Inferior parietal cortex (tissue), 1 donor: ENCODE measurements at regions not wholly inside any gene's neighbourhood (a gene's known extent, or its start where the extent isn't known, plus 50 kb on each side); places are given as distances from the start of the nearest gene placed in this dataset.
A peak's percentile ranks its signal among the peaks of the same experiment; 100 is the strongest.
"Not testable (repeated sequence)": the region's sequence is repeated elsewhere in the genome, so short reads cannot be mapped to it uniquely, and the experiment has no call there.

Experiments used
- DNase-seq: peaks from one replicate; pipeline ENCODE4 v3.0.0-alpha.2; 2016; ENCODE audit errors: extremely low spot score

DNA sequence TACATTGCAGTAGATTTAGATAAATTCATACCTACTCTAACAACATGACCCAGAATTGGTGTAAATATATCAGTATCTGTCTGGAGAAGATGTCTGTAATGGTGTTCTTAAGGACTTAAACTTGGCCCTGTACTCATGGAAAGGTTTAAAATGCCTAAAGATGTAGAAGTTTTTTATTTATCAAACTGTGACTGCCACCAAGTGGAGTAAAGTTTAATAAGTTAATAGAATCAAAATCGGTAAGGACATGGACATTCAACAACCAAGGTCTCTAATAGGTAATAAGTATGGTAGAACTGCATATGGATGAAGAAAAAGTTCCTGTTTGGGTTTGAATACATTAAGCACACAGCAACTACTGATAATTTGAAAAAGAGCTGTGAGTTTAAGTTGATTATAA is 474.0 kb upstream of the NDST3 start:
- DNase-seq, result peak; percentile 42

DNA sequence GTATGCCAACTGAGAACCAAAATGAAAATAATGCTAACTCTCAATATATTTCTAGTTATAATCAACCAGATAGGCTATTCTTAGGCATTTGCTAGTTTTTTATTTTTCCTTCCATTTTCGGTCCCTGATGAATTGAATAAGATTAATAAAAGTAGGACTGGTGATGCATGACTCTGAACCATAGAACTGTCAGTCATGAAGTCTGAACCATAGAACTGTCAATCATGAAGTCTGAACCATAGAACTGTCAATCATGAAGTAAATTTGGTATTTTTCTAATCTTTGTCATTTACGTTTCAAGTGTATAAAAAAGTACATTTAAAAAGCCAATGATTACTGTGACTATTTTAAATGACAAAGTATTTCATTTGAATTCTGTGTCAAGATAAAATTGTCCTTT is 460.2 kb upstream of the NDST3 start:
- DNase-seq, result no peak

DNA sequence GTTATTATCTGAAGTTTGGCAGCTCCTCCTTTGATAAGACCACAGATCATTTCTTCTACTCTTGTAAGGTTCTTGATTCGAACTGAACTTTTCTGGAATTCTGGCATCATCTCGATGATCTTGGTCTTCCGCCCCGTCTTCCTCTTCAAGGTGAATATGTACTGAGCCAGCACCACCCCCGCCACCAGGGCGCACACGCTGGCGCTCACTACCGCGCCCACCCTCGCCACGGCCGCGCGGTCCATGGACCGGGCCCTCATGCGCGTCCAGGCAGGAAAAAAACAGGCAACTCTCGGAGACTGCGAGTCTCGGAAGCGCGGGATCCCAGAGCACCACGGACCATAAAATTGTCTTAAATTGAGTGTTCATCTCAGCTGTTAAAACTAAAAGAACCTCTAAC is 458.4 kb upstream of the NDST3 start:
- DNase-seq, result no peak

DNA sequence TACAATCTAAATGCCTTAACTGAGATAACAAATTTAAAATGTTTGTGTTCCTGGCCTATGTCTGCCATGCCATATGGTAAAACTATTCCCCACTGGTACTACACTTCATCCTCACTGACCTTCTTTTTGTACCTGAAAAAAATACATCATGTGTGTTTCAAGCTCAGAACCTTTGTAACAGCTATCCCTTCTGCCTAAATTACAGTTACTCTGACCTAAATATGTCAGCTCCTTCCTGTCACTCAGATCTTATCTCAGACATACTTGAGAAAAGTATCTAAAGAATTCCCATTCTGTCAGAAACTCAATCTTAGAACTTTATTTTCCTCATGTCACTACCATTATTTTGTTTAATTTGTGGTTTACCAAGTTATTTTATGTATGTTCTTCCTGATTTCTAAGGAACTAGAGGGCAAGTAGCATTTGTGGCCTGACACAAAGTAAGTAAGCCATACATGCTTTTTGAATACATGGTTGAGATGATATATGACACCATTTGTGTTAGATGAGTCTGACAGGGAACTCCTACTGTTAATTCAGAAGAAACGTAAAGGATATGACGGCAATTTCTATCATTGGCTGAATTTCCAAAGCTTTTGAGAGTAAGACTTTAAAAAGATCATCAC is 456.5 kb upstream of the NDST3 start:
- no peak for DNase-seq

DNA sequence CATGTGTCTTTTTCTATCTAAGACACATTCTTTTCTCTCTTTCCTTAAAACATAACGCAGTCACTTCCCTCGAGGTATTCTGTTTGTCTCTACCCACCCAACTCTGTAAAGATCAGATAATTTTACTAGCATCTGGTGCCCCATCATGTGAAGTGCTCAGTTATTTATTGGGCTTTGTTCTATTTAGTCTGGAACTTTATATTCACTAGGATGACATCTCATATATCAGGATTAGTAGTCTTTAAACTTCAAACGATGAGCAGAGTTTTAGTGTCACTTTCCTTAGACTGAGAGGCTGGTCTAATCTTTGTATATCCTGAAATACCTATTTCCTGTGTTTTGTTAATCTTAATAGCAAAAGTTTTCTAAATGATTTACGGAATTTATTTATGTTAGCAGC is 445.5 kb upstream of the NDST3 start:
- no peak for DNase-seq

DNA sequence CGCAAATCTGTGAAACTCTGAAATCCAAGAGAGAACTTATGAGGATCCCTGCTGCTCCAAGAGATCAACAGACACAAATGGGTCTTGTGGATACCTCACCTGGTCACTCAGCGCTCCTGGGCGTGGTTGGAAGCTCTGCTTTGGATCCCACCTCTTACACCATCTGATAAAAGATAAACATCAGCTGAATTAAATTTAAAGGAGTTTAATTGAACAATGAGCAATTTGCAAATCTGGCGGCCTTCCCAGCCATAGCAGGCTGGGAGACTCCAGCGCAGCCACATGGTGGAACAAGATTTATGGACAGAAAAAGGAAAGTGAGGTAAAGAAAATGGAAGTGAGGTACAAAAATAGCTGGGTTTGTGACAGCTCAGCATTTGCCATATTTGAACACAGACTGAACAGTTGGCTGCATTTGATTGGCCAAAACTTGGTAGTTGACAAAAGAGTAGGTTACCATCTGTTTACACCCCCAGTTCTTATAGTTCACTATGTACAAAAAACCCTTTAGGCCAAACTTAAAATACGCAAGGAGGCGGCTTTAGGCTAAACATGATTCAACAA is 437.3 kb upstream of the NDST3 start:
- no peak for DNase-seq

DNA sequence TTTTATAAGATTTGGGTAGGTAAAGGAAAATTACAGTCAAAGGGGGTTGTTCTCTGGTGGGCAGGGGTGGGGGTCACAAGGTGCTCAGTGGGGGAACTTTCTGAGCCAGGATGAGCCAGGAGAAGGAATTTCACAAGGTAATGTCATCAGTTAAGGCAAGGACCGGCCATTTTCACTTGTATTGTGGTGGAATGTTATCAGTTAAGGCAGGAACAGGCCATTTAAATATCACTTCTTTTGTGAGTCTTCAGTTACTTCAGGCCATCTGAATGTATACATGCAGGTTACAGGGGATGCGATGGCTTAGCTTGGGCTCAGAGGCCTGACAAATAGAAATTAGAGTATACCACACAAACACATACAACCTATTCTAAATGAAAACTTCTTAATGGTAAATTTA is 434.9 kb upstream of the NDST3 start:
- DNase-seq, result not testable (repeated sequence)

DNA sequence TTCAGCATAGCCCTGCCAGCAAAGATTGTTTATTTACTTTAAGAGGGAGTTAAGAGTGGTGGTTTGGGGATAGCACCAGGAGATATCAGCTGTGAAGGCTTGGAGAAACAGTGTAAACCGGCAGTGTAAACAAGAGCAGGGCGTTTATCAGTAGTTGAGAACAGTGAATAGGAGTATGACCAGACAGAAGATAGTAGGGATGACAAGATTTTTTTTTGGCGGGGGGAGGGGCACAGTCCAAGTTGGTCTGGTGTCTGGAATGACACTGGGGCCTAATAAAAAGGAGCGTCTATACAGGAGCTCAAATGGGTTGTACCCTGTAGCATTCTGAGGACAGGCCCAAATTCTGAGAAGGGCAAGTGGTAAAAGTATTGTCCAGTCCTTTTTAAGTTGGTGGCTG is 433.4 kb upstream of the NDST3 start:
- not testable (repeated sequence) for DNase-seq

DNA sequence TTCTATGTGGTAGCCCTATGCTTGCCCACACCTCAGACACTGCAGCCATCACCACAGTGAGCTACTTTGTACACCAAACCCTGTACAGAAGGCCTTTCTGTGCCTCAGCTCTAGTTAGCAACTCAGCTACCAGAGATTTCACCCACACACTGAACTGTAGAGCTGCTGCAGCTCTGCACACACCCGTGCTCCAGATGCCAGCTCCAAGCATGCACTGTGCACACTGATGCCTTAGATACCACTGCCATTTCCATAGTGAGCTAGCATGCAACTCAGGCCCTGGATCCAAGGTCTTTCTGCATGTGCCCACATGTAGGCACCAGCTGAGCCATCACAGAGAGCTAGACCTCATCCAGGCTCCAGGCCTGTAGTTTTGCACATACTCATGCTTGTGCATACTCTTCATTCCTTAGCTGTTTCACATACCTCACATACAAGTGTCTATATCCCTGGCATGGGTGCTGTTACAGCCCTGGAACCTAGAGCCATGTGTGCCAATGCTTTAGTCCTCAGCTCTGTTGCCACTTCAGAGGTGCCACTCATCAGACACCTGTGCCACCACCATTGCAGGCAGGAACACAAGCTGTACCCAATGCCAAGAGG is 423.5 kb upstream of the NDST3 start:
- no peak for DNase-seq

DNA sequence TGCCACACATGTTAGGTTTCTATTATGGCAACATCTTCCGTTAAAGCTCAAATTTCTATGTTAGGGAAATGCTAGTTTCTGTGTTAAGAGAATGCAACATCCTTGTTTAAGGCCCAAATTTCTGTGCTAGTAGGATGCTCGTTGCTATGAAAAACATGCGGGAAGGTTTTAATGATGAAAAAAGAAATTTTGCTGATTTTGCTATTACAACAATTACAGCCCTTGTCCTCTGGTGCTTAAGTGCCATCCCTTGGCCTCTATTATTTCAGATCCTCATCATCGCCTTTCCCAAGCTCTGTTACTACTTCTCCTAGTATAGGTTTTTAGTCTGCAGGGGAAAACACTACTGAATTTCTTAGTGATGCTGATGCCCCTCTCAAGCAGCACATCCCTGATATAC is 412.6 kb upstream of the NDST3 start:
- DNase-seq, result no peak

DNA sequence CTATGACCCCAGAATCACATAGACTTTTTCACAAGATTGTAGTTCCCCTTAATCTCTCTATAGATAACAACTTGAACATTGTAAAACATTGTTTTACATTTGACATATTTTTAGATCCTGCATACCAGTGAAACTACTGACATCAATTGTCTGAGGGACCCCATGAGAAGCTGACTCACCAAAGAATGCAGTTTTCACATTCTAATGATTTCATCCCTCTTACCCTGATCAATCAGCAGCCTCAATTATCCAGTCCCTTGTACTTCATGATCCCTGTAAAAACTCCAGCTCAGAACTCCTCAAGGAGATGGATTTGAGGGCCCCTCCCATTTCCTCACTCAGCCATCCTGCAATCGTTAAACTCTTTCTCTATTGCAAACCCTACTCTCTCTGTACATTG is 411.0 kb upstream of the NDST3 start:
- DNase-seq, result no peak

DNA sequence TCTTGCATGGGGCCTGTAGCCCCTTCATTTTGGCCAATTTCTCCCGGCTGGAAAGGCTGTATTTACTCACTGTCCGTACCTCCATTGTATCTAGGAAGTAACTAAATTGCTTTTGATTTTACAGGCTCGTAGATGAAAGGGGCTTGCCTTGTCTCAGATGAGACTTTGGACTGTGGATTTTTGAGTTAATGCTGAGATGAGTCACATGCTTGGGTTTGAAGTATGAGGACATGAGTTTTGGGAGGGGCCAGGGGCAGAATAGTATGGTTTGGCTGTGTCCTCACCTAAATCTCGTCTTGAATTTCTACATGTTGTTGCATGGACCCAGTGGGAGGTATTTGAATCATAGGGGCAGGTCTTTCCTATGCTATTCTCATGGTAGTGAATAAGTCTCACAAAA is 407.6 kb upstream of the NDST3 start:
- no peak for DNase-seq

DNA sequence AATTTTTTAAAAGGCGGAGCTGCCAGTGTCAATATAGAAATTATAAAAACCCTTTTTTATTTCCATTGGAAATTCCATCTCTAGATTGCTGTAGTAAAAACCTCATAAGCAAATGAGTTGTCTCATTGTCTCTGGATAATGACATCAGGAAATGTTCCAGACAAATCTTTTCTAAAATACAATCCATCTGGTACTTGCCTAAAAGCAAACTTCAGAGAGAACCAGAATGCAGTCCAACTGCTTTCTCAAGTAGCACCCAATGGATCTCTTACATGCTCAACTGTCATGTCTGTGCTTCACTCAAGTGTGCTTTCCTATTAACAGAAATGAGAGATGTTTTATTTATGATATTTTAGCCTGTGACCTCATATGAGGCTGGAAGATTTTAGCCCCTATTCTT is 399.6 kb upstream of the NDST3 start:
- DNase-seq, result no peak

DNA sequence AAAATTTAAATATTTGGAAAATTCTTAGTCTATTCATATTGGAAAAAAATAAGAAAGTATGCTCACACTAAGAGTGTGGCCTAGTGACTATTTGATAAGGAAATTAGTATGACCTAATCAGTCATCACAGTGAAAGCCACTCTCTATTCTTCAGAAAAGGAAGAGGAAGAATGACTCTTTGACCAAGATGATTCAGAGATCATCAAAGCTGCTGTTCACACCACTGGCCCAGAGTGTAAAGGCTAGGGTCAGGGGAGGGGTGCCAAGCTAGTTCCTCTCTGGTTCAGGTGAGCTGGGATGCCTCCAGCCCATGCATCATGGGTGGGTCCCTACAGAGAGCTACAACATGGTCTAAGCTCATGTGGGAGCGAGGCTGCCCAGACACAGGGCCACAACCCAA is 396.9 kb upstream of the NDST3 start:
- no peak for DNase-seq

DNA sequence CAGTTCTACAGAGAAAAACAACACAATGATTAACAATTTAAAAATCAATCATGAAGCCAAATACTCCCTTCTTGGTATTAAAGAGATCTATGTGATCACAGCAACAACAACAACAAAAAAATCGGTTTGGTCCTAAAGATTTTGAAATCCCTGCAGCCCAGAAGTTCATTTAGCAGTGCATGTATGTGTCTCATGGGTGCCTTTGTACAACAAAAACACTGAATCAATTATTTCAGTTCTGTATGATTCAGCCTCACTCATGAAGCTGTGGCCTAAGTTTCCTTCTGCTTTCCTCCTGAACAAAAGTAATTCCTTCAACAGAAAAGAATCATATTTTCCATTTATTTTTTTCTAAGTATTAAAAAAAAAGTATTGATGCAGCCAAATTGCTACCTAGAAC is 393.4 kb upstream of the NDST3 start:
- no peak for DNase-seq

DNA sequence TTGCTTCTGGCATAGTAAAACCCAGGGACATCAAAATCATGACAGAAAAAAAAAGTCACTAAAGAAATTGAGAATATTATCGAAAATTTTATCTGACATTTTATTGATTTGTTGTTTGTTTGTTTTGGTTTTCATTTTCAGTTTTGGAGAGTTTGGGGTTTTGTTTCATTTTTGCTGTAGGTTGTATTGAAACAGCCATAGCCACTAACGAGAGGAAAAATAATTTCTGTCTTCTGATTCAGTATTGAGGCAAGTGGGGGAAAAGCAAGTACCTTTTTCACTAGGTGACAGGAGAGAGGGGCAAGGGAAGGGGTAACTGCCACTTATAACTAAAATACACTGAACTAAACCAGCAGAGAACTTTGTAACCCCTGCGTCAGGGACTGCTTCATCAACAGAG is 392.8 kb upstream of the NDST3 start:
- no peak for DNase-seq

DNA sequence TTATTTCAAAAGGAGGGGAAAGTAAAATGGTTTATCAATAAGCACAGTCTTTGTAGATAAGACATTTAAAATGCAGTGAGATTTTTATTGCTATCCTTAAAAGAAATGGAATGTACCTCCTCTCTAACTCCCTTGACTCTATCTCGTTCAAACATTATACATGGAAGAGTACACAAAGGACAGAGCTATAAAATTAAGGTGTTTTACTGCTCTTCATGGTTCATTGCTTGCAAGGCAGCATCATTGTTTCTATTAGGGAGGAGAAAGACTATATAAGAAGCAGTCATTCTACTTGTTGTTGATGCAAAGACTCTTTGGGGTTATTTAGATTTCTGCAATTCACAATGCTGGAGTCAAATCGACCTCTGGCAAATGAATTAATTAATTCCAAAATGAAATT is 380.2 kb upstream of the NDST3 start:
- no peak for DNase-seq

DNA sequence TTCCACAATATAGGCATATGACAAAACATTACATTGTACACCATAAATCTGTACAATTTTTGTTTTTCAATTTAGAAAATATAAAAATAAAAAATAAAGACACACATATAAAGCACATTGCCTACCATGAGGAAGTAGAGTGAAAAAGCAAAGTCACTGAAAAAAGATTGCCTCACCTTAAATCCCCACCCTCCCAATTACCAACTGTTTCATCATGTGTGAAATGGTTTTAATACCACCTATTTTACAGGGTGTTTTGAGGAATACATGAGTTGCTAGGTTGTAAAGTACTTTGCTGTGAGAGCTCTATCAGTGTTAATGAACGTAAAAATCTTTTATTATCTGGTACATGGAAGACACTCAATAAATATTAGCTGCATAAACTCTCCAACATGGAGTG is 373.6 kb upstream of the NDST3 start:
- DNase-seq, result no peak

DNA sequence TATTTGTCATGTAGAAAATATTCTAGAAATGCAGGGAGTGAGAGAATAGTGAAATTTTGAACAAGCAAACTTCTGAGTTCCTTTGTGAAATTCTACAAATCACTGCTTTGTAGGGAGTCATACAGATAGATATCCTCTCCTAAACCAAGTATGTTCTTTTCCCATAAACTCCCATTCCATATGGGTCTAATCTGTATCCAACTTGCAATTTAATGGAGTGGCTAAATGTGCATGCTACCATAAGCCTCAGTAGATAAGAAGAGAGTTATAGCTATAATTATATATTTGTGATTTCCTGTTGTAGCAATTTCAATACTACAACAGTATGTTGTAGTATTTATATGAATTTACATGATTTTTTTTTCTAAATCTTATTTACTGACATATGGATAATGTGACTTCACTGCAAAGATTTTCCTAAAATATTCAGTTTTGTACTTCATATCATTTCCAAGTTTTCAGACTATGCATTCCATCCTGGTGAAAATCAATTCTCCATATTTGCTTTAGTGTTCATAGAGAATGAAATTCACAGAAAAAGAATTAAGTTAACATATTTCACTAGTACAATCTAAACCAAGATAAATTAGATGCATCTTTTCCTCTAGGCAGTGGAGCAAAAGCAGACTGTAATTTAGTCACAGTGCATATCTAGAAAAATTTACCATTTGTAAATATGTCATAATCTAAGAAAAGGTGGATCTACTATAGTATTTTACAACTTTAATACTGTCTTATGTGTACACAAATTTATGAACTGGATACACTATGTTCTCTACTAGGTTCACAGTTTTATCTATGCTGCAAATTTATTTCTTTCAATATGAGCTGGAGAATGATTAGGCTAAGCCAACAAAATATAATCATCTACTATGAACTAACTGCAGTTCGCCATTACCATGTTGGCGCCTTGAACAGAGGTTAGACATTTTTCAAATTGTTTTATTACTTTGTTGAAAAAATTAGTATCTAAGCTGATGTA is 372.9 kb upstream of the NDST3 start:
- DNase-seq, result no peak

DNA sequence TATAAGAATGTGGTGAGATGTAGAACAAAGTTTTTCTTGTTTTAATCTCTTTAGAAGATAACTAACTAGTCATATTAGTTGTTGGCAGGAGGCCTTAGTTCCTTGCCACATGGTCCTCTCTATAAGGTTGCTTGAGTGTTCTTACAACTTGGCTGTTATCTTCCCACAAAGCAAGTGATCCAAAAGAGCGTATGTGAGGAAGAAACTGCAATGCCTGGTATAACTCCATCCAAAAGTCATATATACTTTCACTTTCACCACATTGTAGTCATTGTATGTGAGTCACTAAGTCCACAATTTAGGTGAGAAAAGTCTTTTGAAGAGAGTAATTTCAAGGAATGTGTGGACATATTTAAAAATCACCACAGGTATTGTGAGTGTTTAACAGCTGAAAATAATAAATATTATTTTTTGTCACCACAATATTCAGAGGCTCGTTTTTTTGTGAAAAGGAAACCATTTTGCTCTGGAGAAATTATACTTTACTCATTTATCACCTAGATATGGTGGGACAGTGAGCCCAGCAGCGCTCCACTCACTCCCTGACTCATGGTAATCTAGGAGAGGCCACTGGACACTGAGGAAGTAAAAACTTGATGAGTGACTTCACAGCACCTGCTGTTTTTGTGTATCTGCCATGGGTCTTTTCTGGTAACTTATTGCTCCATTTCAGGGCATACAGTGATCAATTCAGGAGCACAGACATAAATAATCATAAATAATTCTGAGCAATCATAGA is 369.4 kb upstream of the NDST3 start:
- no peak for DNase-seq

DNA sequence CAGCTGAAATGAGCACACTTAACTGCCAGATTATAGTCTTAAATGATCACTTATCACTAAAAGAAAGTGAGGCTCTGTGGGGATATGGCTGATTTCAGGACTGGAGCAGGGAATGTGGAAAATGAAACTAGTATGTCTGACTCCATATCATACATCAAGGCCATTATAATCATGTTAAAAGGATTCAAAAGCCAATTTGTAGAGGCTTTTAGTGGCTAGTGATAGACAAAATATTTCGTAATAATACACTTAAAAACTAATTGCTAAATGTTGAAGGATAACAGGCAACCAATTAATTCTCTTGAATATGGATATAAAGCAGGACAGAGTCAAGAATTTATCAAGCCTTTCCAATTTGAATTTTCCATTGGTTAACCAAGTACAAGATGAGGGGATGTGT is 358.1 kb upstream of the NDST3 start:
- no peak for DNase-seq

DNA sequence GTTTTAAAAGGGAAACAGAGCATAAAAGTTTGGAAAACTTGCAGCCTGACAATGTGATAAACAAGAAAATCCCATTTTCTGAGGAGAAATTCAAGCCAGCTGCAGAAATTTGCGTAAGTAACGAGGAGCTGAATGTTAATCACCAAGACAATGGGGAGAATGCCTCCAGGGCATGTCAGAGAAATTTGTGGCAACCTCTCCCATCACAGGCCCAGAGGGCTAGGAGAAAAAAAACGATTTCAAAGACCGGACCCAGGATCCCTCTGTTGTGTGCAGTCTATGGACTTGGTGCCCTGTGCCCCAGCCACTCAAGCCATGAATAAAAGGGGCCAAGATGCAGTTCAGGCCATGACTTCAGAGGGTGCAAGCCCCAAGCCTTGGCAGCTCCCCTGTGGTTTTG is 355.4 kb upstream of the NDST3 start:
- DNase-seq, result no peak
